ENCODE measurements at regions not wholly inside any gene's neighbourhood (a gene's known extent, or its start where the extent isn't known, plus 50 kb on each side); places are given as distances from the start of the nearest gene placed in this dataset.

GRCh38 chr6:2462831-2463230 lies 217.4 kb upstream of the GMDS start:
- DNase-seq: no peak

DNA sequence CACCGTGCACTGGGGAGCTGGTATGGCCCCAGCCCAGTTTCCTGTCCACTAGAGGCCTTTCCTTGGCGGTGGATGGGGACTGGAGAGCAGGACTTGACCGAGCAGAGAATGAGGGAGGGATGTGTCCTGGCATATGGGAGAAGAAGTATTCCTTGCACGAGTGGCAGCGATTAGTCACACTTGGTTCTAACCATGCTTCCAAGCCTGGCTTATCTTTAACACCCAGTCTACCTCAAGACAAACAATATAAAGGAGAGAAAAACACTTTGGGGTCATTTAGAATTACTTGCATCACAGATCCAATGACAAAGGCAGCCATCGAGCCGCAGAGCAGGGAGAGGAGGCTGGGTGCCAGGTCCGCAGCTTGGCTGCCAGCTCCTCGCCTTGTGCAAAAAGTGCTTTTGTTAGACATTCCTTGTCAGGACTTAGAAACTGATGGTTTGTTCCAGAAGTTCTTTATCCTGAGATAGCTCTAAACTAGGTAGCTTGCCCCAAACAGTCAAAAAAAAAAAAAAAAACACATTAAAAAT lies 214.9 kb upstream of the GMDS start:
- DNase-seq: no peak

GRCh38 chr6:2454180-2454579 lies 208.8 kb upstream of the GMDS start:
- no peak for DNase-seq

- no peak for DNase-seq
Measured at GRCh38 chr6:2450546-2450945, 205.1 kb upstream of the GMDS start.

- no peak for DNase-seq
Measured at GRCh38 chr6:2449572-2449940, 204.2 kb upstream of the GMDS start.

- peak; percentile 86 for DNase-seq
Measured at GRCh38 chr6:2448826-2449571, 203.6 kb upstream of the GMDS start.

GRCh38 chr6:2447931-2448330 lies 202.5 kb upstream of the GMDS start:
- DNase-seq: no peak

- no peak for DNase-seq
Measured at GRCh38 chr6:2447318-2447920, 202.0 kb upstream of the GMDS start.

GRCh38 chr6:2441601-2442475 lies 196.4 kb upstream of the GMDS start:
- no peak for DNase-seq

DNA sequence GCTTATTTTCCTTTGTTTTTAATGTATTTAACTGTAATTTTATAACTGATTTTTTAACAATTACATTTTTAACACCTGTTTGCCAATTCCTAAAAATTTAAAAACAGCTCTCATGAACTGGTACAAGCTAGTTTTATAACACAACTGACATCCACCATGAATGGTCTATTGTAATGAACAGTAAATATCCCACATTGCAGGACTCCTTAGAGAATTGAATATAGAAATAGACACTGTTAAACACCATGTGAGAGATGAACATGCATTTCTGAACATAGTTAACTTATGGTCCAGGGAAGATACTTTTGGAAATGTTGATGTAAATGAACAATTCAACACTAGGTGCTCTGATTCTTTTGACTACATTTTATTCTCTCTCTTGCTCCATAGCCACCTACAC lies 195.1 kb upstream of the GMDS start:
- no peak for DNase-seq

- DNase-seq: no peak
Measured at GRCh38 chr6:2439632-2440031, 194.2 kb upstream of the GMDS start.

- DNase-seq: no peak
Measured at GRCh38 chr6:2439082-2439481, 193.7 kb upstream of the GMDS start.

DNA sequence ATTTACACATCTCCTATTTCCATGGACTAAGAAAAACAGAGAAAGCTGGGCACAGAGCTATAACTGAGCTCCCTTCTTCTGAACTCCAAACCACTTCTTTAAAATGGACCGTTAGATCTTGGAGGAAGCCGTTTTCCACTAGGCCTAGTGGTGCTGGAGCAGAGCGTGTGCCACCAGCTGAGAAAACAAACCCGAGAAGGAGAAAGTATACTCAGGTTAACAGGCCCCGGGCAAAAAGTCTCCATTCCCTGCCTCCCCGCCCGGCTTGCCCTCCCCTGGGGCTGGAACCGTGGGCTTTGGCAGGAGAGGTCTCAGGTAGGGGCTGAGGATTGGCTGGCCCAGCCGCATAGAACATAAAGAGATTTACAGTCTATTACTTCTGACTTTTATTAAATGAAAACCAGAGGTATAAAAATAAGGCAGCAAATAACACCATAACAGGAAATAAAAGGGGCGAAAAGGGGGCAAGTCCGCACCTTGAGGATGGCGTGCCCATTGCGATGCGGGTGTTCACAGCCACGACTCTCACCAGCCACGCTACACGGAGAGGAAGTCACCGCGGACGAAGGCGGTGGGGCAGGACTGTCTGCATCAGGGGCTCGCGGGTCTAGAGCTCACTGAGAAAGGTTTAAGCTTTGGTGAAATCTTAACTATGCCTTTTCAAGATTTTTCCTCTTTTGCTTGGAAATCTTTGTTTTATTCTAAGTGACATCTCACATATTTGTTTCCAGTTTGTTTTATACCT lies 191.2 kb upstream of the GMDS start:
- no peak for DNase-seq

DNA sequence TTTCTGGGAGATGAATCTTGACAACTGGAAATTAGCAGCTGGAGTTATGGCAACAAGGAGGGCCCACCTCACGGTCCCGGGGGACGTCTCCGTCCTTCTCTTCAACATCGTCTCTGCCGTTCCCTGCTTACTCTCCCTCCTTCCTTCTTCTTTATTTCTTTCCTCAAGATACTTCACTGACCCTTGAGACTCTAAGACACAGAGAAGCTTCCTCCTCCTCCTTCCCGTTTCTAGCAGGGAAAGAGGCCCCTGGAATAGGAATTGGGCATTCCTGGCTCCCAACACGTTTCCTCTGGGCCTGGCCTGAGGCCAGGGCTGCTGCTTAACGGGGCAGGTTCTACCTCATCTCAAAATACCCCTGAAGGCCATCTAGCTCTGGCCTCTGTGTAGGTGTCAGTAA lies 189.9 kb upstream of the GMDS start:
- no peak for DNase-seq

DNA sequence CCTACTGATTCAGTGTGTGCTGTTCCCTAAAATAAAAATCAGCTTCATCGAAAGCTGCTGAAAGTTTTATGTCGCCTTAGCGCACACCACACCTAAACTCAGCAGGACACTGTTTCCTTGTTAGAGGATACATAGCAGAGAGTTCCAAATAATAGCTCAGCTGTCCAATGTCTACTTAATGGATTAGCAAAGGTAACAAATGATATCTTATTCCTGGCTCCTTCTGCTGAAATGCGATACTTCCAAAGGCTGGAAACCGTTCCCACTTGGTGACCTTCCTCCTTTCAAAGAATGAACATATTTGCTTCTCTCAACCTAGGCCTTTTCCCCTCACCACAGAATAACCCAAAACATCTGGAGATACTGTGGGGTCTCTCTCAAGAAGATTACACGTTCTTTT lies 189.5 kb upstream of the GMDS start:
- no peak for DNase-seq

DNA sequence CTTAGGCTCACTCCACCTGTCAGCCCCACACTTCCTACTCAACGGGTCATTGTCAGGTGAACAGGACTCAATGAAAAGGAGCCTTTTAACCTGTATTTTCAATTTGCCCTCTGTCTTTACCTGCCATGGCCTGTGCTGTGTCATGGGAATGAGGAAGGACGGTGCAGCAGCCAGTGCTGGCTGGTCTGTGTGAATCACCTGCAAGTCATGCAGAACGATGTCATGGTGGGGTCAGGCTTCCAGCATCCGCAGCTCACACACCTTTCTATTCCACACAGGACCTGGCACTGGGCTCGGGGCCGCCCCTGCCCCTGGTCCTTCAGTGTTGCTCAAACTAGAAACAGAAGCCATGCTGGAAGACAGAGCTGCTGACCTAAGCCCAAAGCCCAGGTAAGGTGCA lies 188.7 kb upstream of the GMDS start:
- DNase-seq: no peak

- no peak for DNase-seq
Measured at GRCh38 chr6:2433711-2434110, 188.3 kb upstream of the GMDS start.

DNA sequence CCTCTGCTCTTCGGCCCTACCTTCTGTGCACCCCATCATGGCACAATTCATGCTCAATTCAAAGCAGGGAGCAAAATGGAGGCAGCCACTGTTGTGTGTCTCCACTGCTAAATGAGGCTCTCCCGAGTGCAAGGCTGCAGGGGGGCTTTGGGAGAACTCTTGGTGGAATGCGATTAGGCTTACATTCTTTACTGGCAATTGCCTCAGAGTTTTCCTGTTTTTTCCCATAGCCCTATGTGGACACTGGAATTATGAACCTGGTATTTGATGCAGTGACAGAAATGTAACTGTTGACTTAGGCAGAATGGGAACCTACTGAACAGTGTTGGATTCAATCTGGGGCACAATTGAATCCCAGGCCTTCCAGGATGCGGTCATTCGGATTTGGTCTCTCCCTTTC lies 187.9 kb upstream of the GMDS start:
- no peak for DNase-seq

DNA sequence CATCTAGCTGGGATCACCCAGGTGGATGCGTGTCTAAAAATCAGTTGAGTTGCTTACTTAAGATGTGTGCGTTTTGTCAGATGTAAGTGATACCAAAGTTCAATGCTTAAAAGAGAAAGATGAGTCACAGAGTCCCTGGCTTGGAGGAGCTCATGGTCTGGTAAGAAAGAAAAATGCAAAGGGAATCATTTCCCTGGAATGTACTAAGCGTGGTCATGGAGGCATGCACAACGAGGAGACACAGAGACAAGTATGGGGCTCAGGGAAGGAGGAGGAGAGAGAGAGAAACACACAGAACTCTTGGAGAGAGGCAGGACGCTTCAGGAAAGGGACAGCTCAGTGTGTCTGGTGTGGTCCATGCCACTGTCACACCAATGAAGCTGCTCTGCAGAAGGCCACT lies 186.9 kb upstream of the GMDS start:
- DNase-seq: no peak

- DNase-seq: no peak
Measured at GRCh38 chr6:2430612-2431011, 185.2 kb upstream of the GMDS start.

DNA sequence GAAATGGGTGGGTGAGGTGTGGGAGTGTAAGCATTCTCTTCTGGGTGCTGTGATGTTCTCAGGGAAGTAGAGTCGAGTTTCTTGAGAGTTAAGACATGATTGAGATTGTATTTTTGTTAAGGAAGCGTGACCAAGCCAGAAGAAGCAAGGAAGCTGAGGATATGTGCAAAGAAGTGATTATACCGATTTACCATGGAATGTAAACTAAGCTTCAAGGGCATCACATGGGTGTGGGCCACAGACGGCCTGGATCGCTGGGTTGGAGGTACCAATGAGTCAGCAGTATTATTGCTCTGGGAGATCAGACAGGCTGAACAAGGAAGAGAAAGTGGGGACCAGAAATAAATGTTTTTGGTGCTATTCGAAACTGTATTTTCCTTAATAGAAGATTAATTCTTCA lies 184.1 kb upstream of the GMDS start:
- no peak for DNase-seq

GRCh38 chr6:2429032-2429431 lies 183.6 kb upstream of the GMDS start:
- DNase-seq: no peak
